ENCODE measurements at regions not wholly inside any gene's neighbourhood (a gene's known extent, or its start where the extent isn't known, plus 50 kb on each side); places are given as distances from the start of the nearest gene placed in this dataset.

DNA sequence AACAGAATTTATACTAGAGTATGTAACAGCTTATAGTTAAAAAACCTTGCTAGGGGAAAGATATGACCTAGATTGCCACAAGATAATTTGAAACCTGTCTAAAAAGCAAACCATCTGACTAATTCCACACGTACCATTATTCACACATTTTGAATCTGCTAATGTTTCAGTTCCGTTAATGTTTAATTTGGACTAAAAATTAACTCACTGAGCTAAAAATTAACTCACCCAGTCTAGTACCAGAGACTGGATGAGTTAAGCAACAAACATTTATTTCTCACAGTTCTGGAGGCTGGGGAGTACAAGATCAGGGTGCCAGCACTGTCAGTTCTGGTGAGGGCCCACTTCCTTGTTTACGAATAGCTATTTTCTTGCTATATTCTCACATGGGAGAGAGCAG lies 231.5 kb upstream of the DIAPH2 start:
- Histone ChIP-seq H3K27me3 (replicated peaks; ENCODE audit: insufficient read depth, low read length) (no peaks in the 10 kb centered on the region), H3F3A (ENCODE audit: insufficient read depth, low read length) (no peaks in the 10 kb centered on the region)

DNA sequence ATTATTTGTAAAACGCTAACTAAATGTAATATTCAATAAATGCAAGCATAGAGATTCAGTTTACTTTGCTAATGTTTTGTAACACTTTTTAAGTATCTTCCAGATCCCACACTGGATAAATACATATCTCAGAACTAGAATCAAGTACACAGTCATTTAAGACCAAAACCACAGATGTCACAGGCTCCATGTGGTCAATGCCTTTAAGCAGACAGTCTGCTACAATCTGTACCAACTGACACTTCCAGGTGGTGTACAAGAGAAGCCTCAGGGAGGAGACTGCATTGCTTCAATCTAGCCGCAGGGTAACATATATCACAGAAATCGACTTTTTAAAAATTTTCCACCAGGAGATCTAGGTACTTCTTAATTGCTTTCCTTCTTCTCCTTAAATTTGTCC lies 229.6 kb upstream of the DIAPH2 start:
- Histone ChIP-seq H2AFZ (ENCODE audit: low read length) (no peak overlapping the region), H3K4me3 (ENCODE audit: low read length) (no peak overlapping the region), H3K9me3 (replicated peaks; ENCODE audit: insufficient read depth, low read length) (no peaks in the 10 kb centered on the region), H3K9me2 (replicated peaks; ENCODE audit: insufficient read depth, low read length) (no peaks in the 10 kb centered on the region), H3K27me3 (replicated peaks; ENCODE audit: insufficient read depth, low read length) (no peaks in the 10 kb centered on the region), H3K36me3 (replicated peaks; ENCODE audit: insufficient read depth, low read length) (no peaks in the 10 kb centered on the region), H4K20me1 (ENCODE audit: insufficient read depth, low read length) (no peaks in the 10 kb centered on the region), H3K4me2 (ENCODE audit: low read depth, low read length) (no peak overlapping the region), H3K79me2 (ENCODE audit: low read length) (no peaks in the 10 kb centered on the region), H3K9ac (ENCODE audit: low read length) (no peak overlapping the region), H3K27ac (ENCODE audit: low read length) (no peak overlapping the region), H3K4me1 (ENCODE audit: low read length) (no peaks in the 10 kb centered on the region), H3F3A (ENCODE audit: insufficient read depth, low read length) (no peaks in the 10 kb centered on the region)
- DNase-seq: no peak
- no peak for TF ChIP-seq EZH2phosphoT487 (IDR thresholded peaks at IDR 0.05; ENCODE audit: low read length)
- no peak for TF ChIP-seq EZH2 (optimal IDR thresholded peaks at IDR 0.05; ENCODE audit: low read depth, low read length)
- TF ChIP-seq, protein P1, sequence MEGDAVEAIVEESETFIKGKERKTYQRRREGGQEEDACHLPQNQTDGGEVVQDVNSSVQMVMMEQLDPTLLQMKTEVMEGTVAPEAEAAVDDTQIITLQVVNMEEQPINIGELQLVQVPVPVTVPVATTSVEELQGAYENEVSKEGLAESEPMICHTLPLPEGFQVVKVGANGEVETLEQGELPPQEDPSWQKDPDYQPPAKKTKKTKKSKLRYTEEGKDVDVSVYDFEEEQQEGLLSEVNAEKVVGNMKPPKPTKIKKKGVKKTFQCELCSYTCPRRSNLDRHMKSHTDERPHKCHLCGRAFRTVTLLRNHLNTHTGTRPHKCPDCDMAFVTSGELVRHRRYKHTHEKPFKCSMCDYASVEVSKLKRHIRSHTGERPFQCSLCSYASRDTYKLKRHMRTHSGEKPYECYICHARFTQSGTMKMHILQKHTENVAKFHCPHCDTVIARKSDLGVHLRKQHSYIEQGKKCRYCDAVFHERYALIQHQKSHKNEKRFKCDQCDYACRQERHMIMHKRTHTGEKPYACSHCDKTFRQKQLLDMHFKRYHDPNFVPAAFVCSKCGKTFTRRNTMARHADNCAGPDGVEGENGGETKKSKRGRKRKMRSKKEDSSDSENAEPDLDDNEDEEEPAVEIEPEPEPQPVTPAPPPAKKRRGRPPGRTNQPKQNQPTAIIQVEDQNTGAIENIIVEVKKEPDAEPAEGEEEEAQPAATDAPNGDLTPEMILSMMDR (IDR thresholded peaks at IDR 0.05; ENCODE audit: low read length): no peak

More for the DNA sequence above, 231.5 kb upstream of the DIAPH2 start:
- no peak overlapping the region for H3K4me2 ChIP-seq (ENCODE audit: low read depth, low read length)
- H3K79me2 ChIP-seq (ENCODE audit: low read length): no peaks in the 10 kb centered on the region
- H3K4me3 ChIP-seq (ENCODE audit: low read length): no peak overlapping the region
- no peaks in the 10 kb centered on the region for H3K9me2 ChIP-seq (replicated peaks; ENCODE audit: insufficient read depth, low read length)
- no peaks in the 10 kb centered on the region for H3K9me3 ChIP-seq (replicated peaks; ENCODE audit: insufficient read depth, low read length)
- no peaks in the 10 kb centered on the region for H3K4me1 ChIP-seq (ENCODE audit: low read length)
- no peak for DNase-seq
- H3K9ac ChIP-seq (ENCODE audit: low read length): no peak overlapping the region
- TF ChIP-seq EZH2 (optimal IDR thresholded peaks at IDR 0.05; ENCODE audit: low read depth, low read length) (no peak), EZH2phosphoT487 (IDR thresholded peaks at IDR 0.05; ENCODE audit: low read length) (no peak)
- TF ChIP-seq, protein P1 (IDR thresholded peaks at IDR 0.05; ENCODE audit: low read length): no peak
- H4K20me1 ChIP-seq (ENCODE audit: insufficient read depth, low read length): no peaks in the 10 kb centered on the region
- H3K36me3 ChIP-seq (replicated peaks; ENCODE audit: insufficient read depth, low read length): no peaks in the 10 kb centered on the region
- H2AFZ ChIP-seq (ENCODE audit: low read length): no peak overlapping the region
- H3K27ac ChIP-seq (ENCODE audit: low read length): no peak overlapping the region

DNA sequence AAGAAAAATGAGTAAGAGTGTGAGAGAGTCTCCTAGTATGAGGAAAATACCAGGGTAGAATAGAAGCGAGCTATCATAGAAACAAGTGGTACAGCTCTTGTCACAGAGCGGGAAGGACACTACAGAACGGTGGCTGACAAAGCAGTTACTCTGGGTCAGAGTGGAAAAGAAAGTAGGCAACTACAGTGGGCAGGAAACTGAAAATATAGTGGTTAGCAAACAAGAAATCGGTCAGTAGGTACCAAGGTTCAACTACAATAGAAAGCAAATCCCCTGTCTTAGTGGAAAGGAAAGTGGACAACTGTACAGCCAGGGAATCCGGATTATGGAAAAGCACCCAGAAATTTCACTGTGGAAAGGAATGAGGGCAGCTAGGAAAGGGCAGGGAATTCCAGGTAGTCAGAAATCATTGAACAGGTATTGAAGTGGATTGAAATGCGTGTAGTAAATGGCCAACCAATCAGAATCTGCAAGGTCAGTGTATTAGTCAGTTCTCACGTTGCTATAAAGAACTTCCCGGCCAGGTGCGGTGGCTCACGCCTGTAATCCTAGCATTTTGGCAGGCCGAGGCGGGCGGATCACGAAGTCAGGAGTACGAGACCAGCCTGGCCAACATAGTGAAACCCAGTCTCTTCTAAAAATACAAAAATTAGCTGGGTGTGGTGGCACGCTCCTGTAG lies 219.6 kb upstream of the DIAPH2 start:
- Histone ChIP-seq H3K27me3 (replicated peaks; ENCODE audit: insufficient read depth, low read length) (no peaks in the 10 kb centered on the region), H3K4me1 (ENCODE audit: low read length) (no peaks in the 10 kb centered on the region), H3K27ac (ENCODE audit: low read length) (no peak overlapping the region), H3K9me3 (replicated peaks; ENCODE audit: insufficient read depth, low read length) (no peaks in the 10 kb centered on the region), H3K36me3 (replicated peaks; ENCODE audit: insufficient read depth, low read length) (no peaks in the 10 kb centered on the region), H3K9me2 (replicated peaks; ENCODE audit: insufficient read depth, low read length) (no peaks in the 10 kb centered on the region), H3K79me2 (ENCODE audit: low read length) (no peaks in the 10 kb centered on the region), H2AFZ (ENCODE audit: low read length) (no peak overlapping the region), H3K9ac (ENCODE audit: low read length) (no peak overlapping the region), H3K4me3 (ENCODE audit: low read length) (no peak overlapping the region), H3K4me2 (ENCODE audit: low read depth, low read length) (no peak overlapping the region), H3F3A (ENCODE audit: insufficient read depth, low read length) (no peaks in the 10 kb centered on the region), H4K20me1 (ENCODE audit: insufficient read depth, low read length) (no peaks in the 10 kb centered on the region)
- TF ChIP-seq, protein P1 (IDR thresholded peaks at IDR 0.05; ENCODE audit: low read length): no peak
- TF ChIP-seq EZH2 (optimal IDR thresholded peaks at IDR 0.05; ENCODE audit: low read depth, low read length): no peak
- no peak for TF ChIP-seq EZH2phosphoT487 (IDR thresholded peaks at IDR 0.05; ENCODE audit: low read length)
- peak; percentile 24 for DNase-seq

Data from MM.1S (cell line).